ENCODE measurements at regions not wholly inside any gene's neighbourhood (a gene's known extent, or its start where the extent isn't known, plus 50 kb on each side); places are given as distances from the start of the nearest gene placed in this dataset.

- DNase-seq (ENCODE audit: low read depth, low spot score) (no peak), ATAC-seq (no peak)
- no TSS peak for BruUV-seq (replicated peaks)
- TF ChIP-seq REST (IDR thresholded peaks at IDR 0.05; ENCODE audit: insufficient read depth in 1 of 2, low read depth in 2 of 2, low read length in 1 of 2) (no peak), POLR2AphosphoS5 (IDR thresholded peaks at IDR 0.05; ENCODE audit: low read depth, low read length) (no peak), SIN3A (IDR thresholded peaks at IDR 0.05; ENCODE audit: borderline replicate concordance, insufficient read depth, low read depth, low read length) (no peak), CTCF (IDR thresholded peaks at IDR 0.05) (no peak), TCF7L2 (IDR thresholded peaks at IDR 0.05; ENCODE audit: low read depth, low read length) (no peak)
- in situ Hi-C loops (cut with HindIII; ENCODE audit: low pct_unique_long_range_greater_than_20kb, low sequenced_read_pairs) (no loop called here), intact Hi-C loops (cut with micrococcal nuclease; ENCODE audit: unreplicated experiment) (no loop called here)
- Histone ChIP-seq H3K4me3 (ENCODE audit: low read depth in 2 of 2, low read length in 2 of 2) (no peak overlapping the region), H3K27ac (ENCODE audit: low read length) (no peak overlapping the region), H3K9me3 (ENCODE audit: control insufficient read depth, insufficient read depth, low read depth, low read length) (no peaks in the 10 kb centered on the region), H3K4me1 (ENCODE audit: control insufficient read depth, insufficient read depth, low read length) (no peaks in the 10 kb centered on the region), H3K36me3 (ENCODE audit: control insufficient read depth, insufficient read depth, low read length) (no peaks in the 10 kb centered on the region), H3K27me3 (ENCODE audit: control insufficient read depth, insufficient read depth, low read length) (no peaks in the 10 kb centered on the region)
- ChIA-PET POLR2A (no interaction called here), CTCF (interaction anchor here (0.6 kb wide), 1 partner anchor 1638 kb away, joined by 3 read pairs; no protein-coding TSS in a partner anchor)
These were observed 128.8 kb upstream of the AADACL2 start for GRCh38 chr3:151604891-151605290.

- ChIA-PET POLR2A (no interaction called here), CTCF (no interaction called here)
- no peaks in the 10 kb centered on the region for H3K27me3 ChIP-seq (ENCODE audit: control insufficient read depth, insufficient read depth, low read length)
- intact Hi-C loops (cut with micrococcal nuclease; ENCODE audit: unreplicated experiment): no loop called here
- no peak overlapping the region for H3K27ac ChIP-seq (ENCODE audit: low read length)
- DNase-seq (ENCODE audit: low read depth, low spot score): no peak
- TF ChIP-seq CTCF (IDR thresholded peaks at IDR 0.05): no peak
- TF ChIP-seq TCF7L2 (IDR thresholded peaks at IDR 0.05; ENCODE audit: low read depth, low read length): no peak
- TF ChIP-seq REST (IDR thresholded peaks at IDR 0.05; ENCODE audit: insufficient read depth in 1 of 2, low read depth in 2 of 2, low read length in 1 of 2): no peak
- no peak for TF ChIP-seq POLR2AphosphoS5 (IDR thresholded peaks at IDR 0.05; ENCODE audit: low read depth, low read length)
- TF ChIP-seq SIN3A (IDR thresholded peaks at IDR 0.05; ENCODE audit: borderline replicate concordance, insufficient read depth, low read depth, low read length): no peak
- no peak overlapping the region for H3K4me3 ChIP-seq (ENCODE audit: low read depth in 2 of 2, low read length in 2 of 2)
- no peaks in the 10 kb centered on the region for H3K36me3 ChIP-seq (ENCODE audit: control insufficient read depth, insufficient read depth, low read length)
- H3K9me3 ChIP-seq (ENCODE audit: control insufficient read depth, insufficient read depth, low read depth, low read length): no peaks in the 10 kb centered on the region
- BruUV-seq (replicated peaks): no TSS peak
- no peaks in the 10 kb centered on the region for H3K4me1 ChIP-seq (ENCODE audit: control insufficient read depth, insufficient read depth, low read length)
- no peak for ATAC-seq
- in situ Hi-C loops (cut with HindIII; ENCODE audit: low pct_unique_long_range_greater_than_20kb, low sequenced_read_pairs): no loop called here
These were observed 132.9 kb upstream of the AADACL2 start for GRCh38 chr3:151600783-151601182.
